Brain microvascular endothelial cell (primary cell): ENCODE measurements at regions not wholly inside any gene's neighbourhood (a gene's known extent, or its start where the extent isn't known, plus 50 kb on each side); places are given as distances from the start of the nearest gene placed in this dataset.
A peak's percentile ranks its signal among the peaks of the same experiment; 100 is the strongest.

ENCODE experiments used
- DNase-seq: peaks from one replicate; pipeline ENCODE4 v3.0.0-alpha.2; 2020
- H3K27ac ChIP-seq: fragments of 250-450 bp; sonication (Bioruptor Pico); 2 replicates; pipeline ENCODE4 v1.5.1; 2020; ENCODE audit warnings: mild to moderate bottlenecking, moderate library complexity
- H3K27me3 ChIP-seq: fragments of 250-450 bp; sonication (Bioruptor Pico); replicated peaks from 2 replicates; pipeline ENCODE4 v1.5.1; 2020; ENCODE audit warnings: mild to moderate bottlenecking
- H3K36me3 ChIP-seq: fragments of 250-450 bp; sonication (Bioruptor Pico); replicated peaks from 2 replicates; pipeline ENCODE4 v1.5.1; 2020; ENCODE audit warnings: mild to moderate bottlenecking
- H3K4me3 ChIP-seq: 2 replicates; pipeline ENCODE4 v1.5.1; 2011; ENCODE audit warnings: low read depth, mild to moderate bottlenecking, control low read depth, low read length, moderate library complexity
- CTCF ChIP-seq: IDR thresholded peaks from 2 replicates; pipeline ENCODE4 v1.5.1; 2011; ENCODE audit warnings: low read depth, mild to moderate bottlenecking, moderate library complexity, low read length, control low read depth, inconsistent platforms; ENCODE audit errors: missing control alignments
- in situ Hi-C: cut with HindIII; loops from 2 replicates; pipeline ENCODE4 v1.10.0; 2017; ENCODE audit warnings: low sequenced_read_pairs, low pct_ligation_motif_present

GRCh38 chr12:76153616-76154015 is 69.1 kb upstream of the NAP1L1 start:
- in situ Hi-C loops, result no loop called here
- no peak for TF ChIP-seq CTCF
- DNase-seq, result no peak
- Histone ChIP-seq H3K36me3 (no peaks in the 10 kb centered on the region), H3K27me3 (no peaks in the 10 kb centered on the region), H3K27ac (no peak overlapping the region), H3K4me3 (no peak overlapping the region)

- Histone ChIP-seq H3K27me3 (no peaks in the 10 kb centered on the region), H3K27ac (no peak overlapping the region), H3K4me3 (no peak overlapping the region), H3K36me3 (no peaks in the 10 kb centered on the region)
- in situ Hi-C loops, result no loop called here
- DNase-seq, result no peak
- no peak for TF ChIP-seq CTCF
Measured at GRCh38 chr12:76152181-76152807, 67.8 kb upstream of the NAP1L1 start.

- no peak overlapping the region for H3K27ac ChIP-seq
- TF ChIP-seq CTCF, result no peak
Measured at GRCh38 chr12:76144245-76144549, 59.7 kb upstream of the NAP1L1 start.

GRCh38 chr12:76143343-76144244 is 59.1 kb upstream of the NAP1L1 start:
- no peak overlapping the region for H3K4me3 ChIP-seq
- no peaks in the 10 kb centered on the region for H3K36me3 ChIP-seq
- no peak for DNase-seq
- in situ Hi-C loops, result no loop called here
- no peak for TF ChIP-seq CTCF
- no peaks in the 10 kb centered on the region for H3K27me3 ChIP-seq
- H3K27ac ChIP-seq, result no peak overlapping the region

More at GRCh38 chr12:76144245-76144549, 59.7 kb upstream of the NAP1L1 start:
- Histone ChIP-seq H3K4me3 (no peak overlapping the region), H3K36me3 (no peaks in the 10 kb centered on the region), H3K27me3 (no peaks in the 10 kb centered on the region)
- DNase-seq, result peak; percentile 81
- in situ Hi-C loops, result no loop called here

- H3K27me3 ChIP-seq, result no peaks in the 10 kb centered on the region
- no peak for TF ChIP-seq CTCF
- in situ Hi-C loops, result no loop called here
- H3K27ac ChIP-seq, result no peak overlapping the region
- DNase-seq, result no peak
- no peak overlapping the region for H3K4me3 ChIP-seq
- H3K36me3 ChIP-seq, result no peaks in the 10 kb centered on the region
Measured at GRCh38 chr12:76142305-76142704, 57.8 kb upstream of the NAP1L1 start.
